IMR-90 (cell line): ENCODE measurements at regions not wholly inside any gene's neighbourhood (a gene's known extent, or its start where the extent isn't known, plus 50 kb on each side); places are given as distances from the start of the nearest gene placed in this dataset.

Experiments
- ATAC-seq: fragments of 200-7000 bp; cut with Tn5 transposase; 2 replicates; pipeline ENCODE4 v1.9.1; 2020; ENCODE audit warnings: low read depth, mild to moderate bottlenecking, moderate library complexity
- BruUV-seq: library from RNA; stranded (reverse); fragments of 400-500 nt; replicated peaks from 2 replicates; lab custom pipeline; 2021; lab: Mats Ljungman, UMichigan
- CTCF ChIA-PET: fragments of 300-600 bp; formaldehyde crosslinking; extraction: SDS; loops from one replicate; lab custom pipeline; 2021; ENCODE audit warnings: antibody characterized with exemption; lab: Yijun Ruan, JAX
- POLR2A ChIA-PET: fragments of 300-600 bp; sonication (Branson Sonifier 250); formaldehyde crosslinking; loops from one replicate; lab custom pipeline; 2022; ENCODE audit warnings: antibody characterized with exemption; ENCODE audit not compliant: unreplicated experiment; lab: Charles Lee
- DNase-seq: peaks from one replicate; pipeline ENCODE4 v3.0.0; 2013
- H2AFZ ChIP-seq: replicated peaks from 2 replicates; pipeline ENCODE3; 2013; ENCODE audit warnings: low read length, mild to moderate bottlenecking; ENCODE audit not compliant: poor library complexity
- H2AK5ac ChIP-seq: 2 replicates; pipeline ENCODE4 v1.6.1; 2013; ENCODE audit warnings: low read depth, low read length, inconsistent platforms
- H2AK9ac ChIP-seq: replicated peaks from 2 replicates; pipeline ENCODE3; 2013; ENCODE audit warnings: mild to moderate bottlenecking, low read depth, low read length, moderate library complexity; ENCODE audit not compliant: poor library complexity
- H2BK120ac ChIP-seq: 2 replicates; pipeline ENCODE4 v1.6.1; 2013; ENCODE audit warnings: low read depth, low read length, inconsistent platforms
- H2BK15ac ChIP-seq: 3 replicates; pipeline ENCODE4 v1.6.1; 2013; ENCODE audit warnings: low read depth, low read length, inconsistent platforms
- H2BK20ac ChIP-seq: 2 replicates; pipeline ENCODE4 v1.6.1; 2013; ENCODE audit warnings: low read depth, mild to moderate bottlenecking, inconsistent platforms, low read length, moderate library complexity
- H2BK5ac ChIP-seq: 2 replicates; pipeline ENCODE4 v1.6.1; 2013; ENCODE audit warnings: mild to moderate bottlenecking, low read depth, low read length, inconsistent platforms; ENCODE audit not compliant: poor library complexity, severe bottlenecking
- H3K14ac ChIP-seq: replicated peaks from 2 replicates; pipeline ENCODE4 v1.6.1; 2013; ENCODE audit warnings: low read depth, low read length, inconsistent platforms
- H3K18ac ChIP-seq: 2 replicates; pipeline ENCODE4 v1.6.1; 2013; ENCODE audit warnings: low read depth, low read length, control low read depth
- H3K23ac ChIP-seq: 2 replicates; pipeline ENCODE4 v1.6.1; 2013; ENCODE audit warnings: low read depth, low read length, inconsistent platforms
- H3K27ac ChIP-seq: 2 replicates; pipeline ENCODE4 v1.5.1; 2013; ENCODE audit warnings: mild to moderate bottlenecking, control low read depth, low read length; ENCODE audit not compliant: insufficient read depth
- H3K27me3 ChIP-seq: 2 replicates; pipeline ENCODE4 v1.6.1; 2013; ENCODE audit warnings: low read length; ENCODE audit not compliant: control insufficient read depth, insufficient read depth
- H3K36me3 ChIP-seq: 2 replicates; pipeline ENCODE4 v1.6.1; 2013; ENCODE audit warnings: low read length, mixed read lengths; ENCODE audit not compliant: control insufficient read depth, insufficient read depth
- H3K4ac ChIP-seq: 2 replicates; pipeline ENCODE4 v1.6.1; 2013; ENCODE audit warnings: low read depth, low read length, inconsistent platforms
- H3K4me1 ChIP-seq: 2 replicates; pipeline ENCODE4 v1.6.1; 2013; ENCODE audit warnings: low read length, mixed read lengths; ENCODE audit not compliant: control insufficient read depth, insufficient read depth
- H3K4me2 ChIP-seq: 2 replicates; pipeline ENCODE4 v1.6.1; 2013; ENCODE audit warnings: low read depth, mild to moderate bottlenecking, control low read depth, low read length, moderate library complexity
- H3K4me3 ChIP-seq: 2 replicates; pipeline ENCODE4 v1.5.1; 2013; ENCODE audit warnings: low read depth, mild to moderate bottlenecking, control low read depth, low read length, moderate library complexity; ENCODE audit not compliant: insufficient read depth
- H3K56ac ChIP-seq: 2 replicates; pipeline ENCODE4 v1.6.1; 2013; ENCODE audit warnings: low read length, inconsistent platforms; ENCODE audit not compliant: insufficient read depth; ENCODE audit errors: extremely low read depth
- H3K79me1 ChIP-seq, 2 experiments: 2 replicates each; pipeline ENCODE4 v1.6.1; 2013; ENCODE audit warnings: low read length in 2 of 2, inconsistent platforms in 1 of 2, low read depth in 1 of 2
- H3K9ac ChIP-seq: 2 replicates; pipeline ENCODE4 v1.6.1; 2013; ENCODE audit warnings: low read depth, low read length, control low read depth
- H3K9me1 ChIP-seq: 2 replicates; pipeline ENCODE4 v1.6.1; 2013; ENCODE audit warnings: low read length, inconsistent platforms; ENCODE audit not compliant: insufficient read depth
- H3K9me3 ChIP-seq: 2 replicates; pipeline ENCODE4 v1.6.1; 2013; ENCODE audit warnings: low read length; ENCODE audit not compliant: control insufficient read depth, insufficient read depth
- H4K20me1 ChIP-seq: 2 replicates; pipeline ENCODE4 v1.6.1; 2013; ENCODE audit warnings: low read length, inconsistent platforms; ENCODE audit not compliant: insufficient read depth
- H4K5ac ChIP-seq: 2 replicates; pipeline ENCODE4 v1.6.1; 2013; ENCODE audit warnings: mild to moderate bottlenecking, low read depth, low read length, control low read depth
- H4K8ac ChIP-seq, 2 experiments: 2 replicates each; pipeline ENCODE4 v1.6.1; 2013; ENCODE audit warnings: low read depth in 2 of 2, low read length in 2 of 2, control low read depth in 1 of 2, inconsistent platforms in 1 of 2
- H4K91ac ChIP-seq: 2 replicates; pipeline ENCODE4 v1.6.1; 2013; ENCODE audit warnings: low read depth, low read length, inconsistent platforms; ENCODE audit not compliant: insufficient read depth
- BHLHE40 ChIP-seq: fragments of 150-350 bp; IDR thresholded peaks from 2 replicates; pipeline ENCODE4 v1.6.1; 2016; ENCODE audit warnings: mild to moderate bottlenecking, low read depth, low read length
- CEBPB ChIP-seq: IDR thresholded peaks from 2 replicates; pipeline ENCODE4 v1.6.1; 2012; ENCODE audit warnings: low read depth, low read length, improper control_type of control experiment
- CHD1 ChIP-seq: IDR thresholded peaks from 2 replicates; pipeline ENCODE4 v1.6.1; 2012; ENCODE audit warnings: low read depth, low read length, improper control_type of control experiment
- FOS ChIP-seq: fragments of 150-350 bp; IDR thresholded peaks from 2 replicates; pipeline ENCODE4 v1.6.1; 2016; ENCODE audit warnings: low read depth, low read length
- MAFK ChIP-seq: IDR thresholded peaks from 2 replicates; pipeline ENCODE4 v1.6.1; 2012; ENCODE audit warnings: low read depth, low read length, improper control_type of control experiment
- MAZ ChIP-seq: IDR thresholded peaks from 2 replicates; pipeline ENCODE4 v1.6.1; 2012; ENCODE audit warnings: low read depth, mild to moderate bottlenecking, low read length, improper control_type of control experiment, moderate library complexity, borderline replicate concordance
- MXI1 ChIP-seq: IDR thresholded peaks from 2 replicates; pipeline ENCODE4 v1.6.1; 2012; ENCODE audit warnings: low read depth, mild to moderate bottlenecking, low read length, moderate library complexity, borderline replicate concordance
- NFE2L2 ChIP-seq: fragments of 150-350 bp; IDR thresholded peaks from 2 replicates; pipeline ENCODE4 v1.6.1; 2016; ENCODE audit warnings: low read depth, mild to moderate bottlenecking, low read length
- POLR2A ChIP-seq: IDR thresholded peaks from 2 replicates; pipeline ENCODE4 v1.6.1; 2012; ENCODE audit warnings: mild to moderate bottlenecking, low read depth, low read length
- RAD21 ChIP-seq: IDR thresholded peaks from 2 replicates; pipeline ENCODE4 v1.6.1; 2012; ENCODE audit warnings: low read length, improper control_type of control experiment
- RCOR1 ChIP-seq: IDR thresholded peaks from 2 replicates; pipeline ENCODE4 v1.6.1; 2012; ENCODE audit warnings: mild to moderate bottlenecking, low read length, improper control_type of control experiment; ENCODE audit not compliant: insufficient replicate concordance
- RFX5 ChIP-seq: IDR thresholded peaks from 2 replicates; pipeline ENCODE4 v1.8.0; 2012; ENCODE audit warnings: low read depth, mild to moderate bottlenecking, low read length, moderate library complexity
- SMC3 ChIP-seq: fragments of 150-350 bp; IDR thresholded peaks from 2 replicates; pipeline ENCODE4 v1.6.1; 2016; ENCODE audit warnings: low read depth, mild to moderate bottlenecking, antibody characterized with exemption, low read length, moderate library complexity
- WGBS, 2 experiments: methylation state at CpG; one replicate each; pipeline versions ENCODE4 v1.1.5 to v1.1.7; 2013; ENCODE audit warnings: missing lambda C conversion rate in 2 of 2; ENCODE audit not compliant: insufficient read length in 1 of 2; ENCODE audit errors: extremely low coverage in 2 of 2; 5-methylcytosine and 5-hydroxymethylcytosine counted together
- dilution Hi-C: fragments of 300-500 bp; cut with HindIII; formaldehyde crosslinking; loops from one replicate; pipeline ENCODE4 v1.14.3; 2018; ENCODE audit warnings: low sequenced_read_pairs; ENCODE audit not compliant: unreplicated experiment
- in situ Hi-C: fragments of 300-500 bp; cut with MboI; formaldehyde crosslinking; loops from 3 replicates; pipeline ENCODE4 v1.14.3; 2019; ENCODE audit warnings: low sequenced_read_pairs, inconsistent platforms, mixed read lengths
- intact Hi-C: fragments of 100-400 bp; cut with micrococcal nuclease; formaldehyde crosslinking; loops from 2 replicates; pipeline ENCODE4 v1.10.0; 2022
- TF ChIP-seq, protein P1 (sequence below): fragments of 150-350 bp; IDR thresholded peaks from 2 replicates; pipeline ENCODE4 v1.6.1; 2017; ENCODE audit warnings: mild to moderate bottlenecking, antibody characterized with exemption, low read length, low read depth
- TF ChIP-seq, protein P2 (sequence below): fragments of 150-350 bp; IDR thresholded peaks from 2 replicates; pipeline ENCODE4 v1.6.1; 2016; ENCODE audit warnings: low read depth, mild to moderate bottlenecking, low read length, moderate library complexity, borderline replicate concordance
- TF ChIP-seq, protein P3 (sequence below): conservative IDR thresholded peaks from 2 replicates; pipeline ENCODE4 v1.5.1; 2012; ENCODE audit warnings: mild to moderate bottlenecking, low read depth, low read length, improper control_type of control experiment

DNA sequence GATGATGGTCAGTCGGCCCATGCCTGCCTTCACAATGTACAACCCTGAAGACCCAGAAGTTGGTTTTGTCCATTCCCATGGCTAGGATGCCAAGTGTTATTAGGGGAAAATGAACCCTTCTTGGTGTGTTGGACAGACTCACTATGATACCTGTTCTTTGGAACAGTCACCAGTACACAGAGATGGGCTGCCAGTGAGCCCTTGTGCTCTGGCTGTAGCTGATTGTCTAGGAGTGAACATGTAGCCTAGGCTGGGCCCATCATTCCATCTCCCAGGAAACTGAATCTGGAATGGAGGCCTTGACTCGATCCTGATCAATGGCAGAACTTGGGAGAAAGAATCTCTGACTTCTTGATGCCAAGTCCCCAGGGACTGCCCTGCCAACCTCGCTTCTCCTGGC is 188.9 kb downstream of the EVX1 start:
- Histone ChIP-seq H2BK5ac (no peak overlapping the region), H3K18ac (no peak overlapping the region), H2BK15ac (no peak overlapping the region), H3K9ac (no peak overlapping the region), H4K8ac (no peak overlapping the region), H3K56ac (no peak overlapping the region), H3K27ac (no peak overlapping the region), H3K4me2 (no peak overlapping the region), H3K14ac (no peak overlapping the region), H2AK9ac (no peak overlapping the region), H2AFZ (no peak overlapping the region), H3K79me1 (no peaks in the 10 kb centered on the region), H3K4ac (no peak overlapping the region), H3K9me3 (no peaks in the 10 kb centered on the region), H3K36me3 (no peaks in the 10 kb centered on the region), H2BK120ac (no peak overlapping the region), H3K9me1 (no peaks in the 10 kb centered on the region; the same call in 1 of the 2 replicates), H3K23ac (no peak overlapping the region), H2BK20ac (no peak overlapping the region), H2AK5ac (no peak overlapping the region), H3K27me3 (peaks cover 13% of the 10 kb centered on the region), H3K4me1 (peaks cover 2% of the 10 kb centered on the region; the same call in 1 of the 2 replicates), H3K4me3 (no peak overlapping the region), H4K20me1 (no peaks in the 10 kb centered on the region), H4K5ac (no peak overlapping the region), H4K91ac (no peak overlapping the region)
- ATAC-seq: no peak
- dilution Hi-C loops: no loop called here
- ChIA-PET POLR2A (no interaction called here), CTCF (no interaction called here)
- TF ChIP-seq POLR2A (no peak), FOS (no peak), RCOR1 (no peak), MXI1 (no peak), CEBPB (no peak), BHLHE40 (no peak), CHD1 (no peak), MAFK (no peak), RAD21 (no peak), MAZ (no peak), SMC3 (no peak), NFE2L2 (no peak), RFX5 (no peak)
- TF ChIP-seq, protein P1, sequence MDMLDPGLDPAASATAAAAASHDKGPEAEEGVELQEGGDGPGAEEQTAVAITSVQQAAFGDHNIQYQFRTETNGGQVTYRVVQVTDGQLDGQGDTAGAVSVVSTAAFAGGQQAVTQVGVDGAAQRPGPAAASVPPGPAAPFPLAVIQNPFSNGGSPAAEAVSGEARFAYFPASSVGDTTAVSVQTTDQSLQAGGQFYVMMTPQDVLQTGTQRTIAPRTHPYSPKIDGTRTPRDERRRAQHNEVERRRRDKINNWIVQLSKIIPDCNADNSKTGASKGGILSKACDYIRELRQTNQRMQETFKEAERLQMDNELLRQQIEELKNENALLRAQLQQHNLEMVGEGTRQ: no peak
- TF ChIP-seq, protein P2, sequence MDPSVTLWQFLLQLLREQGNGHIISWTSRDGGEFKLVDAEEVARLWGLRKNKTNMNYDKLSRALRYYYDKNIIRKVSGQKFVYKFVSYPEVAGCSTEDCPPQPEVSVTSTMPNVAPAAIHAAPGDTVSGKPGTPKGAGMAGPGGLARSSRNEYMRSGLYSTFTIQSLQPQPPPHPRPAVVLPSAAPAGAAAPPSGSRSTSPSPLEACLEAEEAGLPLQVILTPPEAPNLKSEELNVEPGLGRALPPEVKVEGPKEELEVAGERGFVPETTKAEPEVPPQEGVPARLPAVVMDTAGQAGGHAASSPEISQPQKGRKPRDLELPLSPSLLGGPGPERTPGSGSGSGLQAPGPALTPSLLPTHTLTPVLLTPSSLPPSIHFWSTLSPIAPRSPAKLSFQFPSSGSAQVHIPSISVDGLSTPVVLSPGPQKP: no peak
- TF ChIP-seq, protein P3, sequence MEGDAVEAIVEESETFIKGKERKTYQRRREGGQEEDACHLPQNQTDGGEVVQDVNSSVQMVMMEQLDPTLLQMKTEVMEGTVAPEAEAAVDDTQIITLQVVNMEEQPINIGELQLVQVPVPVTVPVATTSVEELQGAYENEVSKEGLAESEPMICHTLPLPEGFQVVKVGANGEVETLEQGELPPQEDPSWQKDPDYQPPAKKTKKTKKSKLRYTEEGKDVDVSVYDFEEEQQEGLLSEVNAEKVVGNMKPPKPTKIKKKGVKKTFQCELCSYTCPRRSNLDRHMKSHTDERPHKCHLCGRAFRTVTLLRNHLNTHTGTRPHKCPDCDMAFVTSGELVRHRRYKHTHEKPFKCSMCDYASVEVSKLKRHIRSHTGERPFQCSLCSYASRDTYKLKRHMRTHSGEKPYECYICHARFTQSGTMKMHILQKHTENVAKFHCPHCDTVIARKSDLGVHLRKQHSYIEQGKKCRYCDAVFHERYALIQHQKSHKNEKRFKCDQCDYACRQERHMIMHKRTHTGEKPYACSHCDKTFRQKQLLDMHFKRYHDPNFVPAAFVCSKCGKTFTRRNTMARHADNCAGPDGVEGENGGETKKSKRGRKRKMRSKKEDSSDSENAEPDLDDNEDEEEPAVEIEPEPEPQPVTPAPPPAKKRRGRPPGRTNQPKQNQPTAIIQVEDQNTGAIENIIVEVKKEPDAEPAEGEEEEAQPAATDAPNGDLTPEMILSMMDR: no peak
- DNase-seq: no peak
- intact Hi-C loops: no loop called here
- in situ Hi-C loops: no loop called here
- BruUV-seq: no TSS peak
- no CpG with 5 or more reads among the region's 3 CpGs for WGBS, 2 experiments
